HEK293T (cell line): ENCODE measurements at regions not wholly inside any gene's neighbourhood (a gene's known extent, or its start where the extent isn't known, plus 50 kb on each side); places are given as distances from the start of the nearest gene placed in this dataset.

Experiments used
- CTCF ChIA-PET: fragments of 350-600 bp; formaldehyde crosslinking; extraction: SDS; loops from one replicate; lab custom pipeline; 2021; ENCODE audit warnings: antibody characterized with exemption, inconsistent platforms; lab: Yijun Ruan, JAX
- POLR2A ChIA-PET: fragments of 350-600 bp; formaldehyde crosslinking; extraction: SDS; loops from one replicate; lab custom pipeline; 2020; ENCODE audit warnings: antibody characterized with exemption, inconsistent platforms; lab: Yijun Ruan, JAX
- DNase-seq: peaks from one replicate; pipeline ENCODE4 v3.0.0; 2012; ENCODE audit warnings: mixed read lengths; ENCODE audit errors: extremely low spot score
- ARNT ChIP-seq: fragments of 450-650 bp; IDR thresholded peaks from 2 replicates; pipeline ENCODE4 v1.6.1; 2017; ENCODE audit warnings: mild to moderate bottlenecking
- BHLHE40 ChIP-seq: fragments of 450-650 bp; IDR thresholded peaks from 2 replicates; pipeline ENCODE4 v1.6.1; 2016; ENCODE audit warnings: mild to moderate bottlenecking, moderate library complexity, borderline replicate concordance
- CTBP1 ChIP-seq: fragments of 450-650 bp; IDR thresholded peaks from 2 replicates; pipeline ENCODE4 v1.6.1; 2016; ENCODE audit warnings: borderline replicate concordance
- ELF4 ChIP-seq: fragments of 450-650 bp; IDR thresholded peaks from 2 replicates; pipeline ENCODE4 v1.6.1; 2017; ENCODE audit warnings: antibody characterized with exemption
- FOXA1 ChIP-seq: fragments of 450-650 bp; IDR thresholded peaks from 2 replicates; pipeline ENCODE4 v1.6.1; 2016; ENCODE audit warnings: mild to moderate bottlenecking
- FOXK2 ChIP-seq: fragments of 450-650 bp; IDR thresholded peaks from 2 replicates; pipeline ENCODE4 v1.6.1; 2016; ENCODE audit warnings: mild to moderate bottlenecking
- FOXM1 ChIP-seq: fragments of 450-650 bp; IDR thresholded peaks from 2 replicates; pipeline ENCODE4 v1.6.1; 2017; ENCODE audit warnings: mild to moderate bottlenecking, borderline replicate concordance
- HDGF ChIP-seq: fragments of 450-650 bp; IDR thresholded peaks from 2 replicates; pipeline ENCODE4 v1.6.1; 2017; ENCODE audit warnings: antibody characterized with exemption, borderline replicate concordance
- L3MBTL2 ChIP-seq: fragments of 450-650 bp; conservative IDR thresholded peaks from 2 replicates; pipeline ENCODE4 v1.6.1; 2016; ENCODE audit warnings: mild to moderate bottlenecking
- LEF1 ChIP-seq: fragments of 450-650 bp; IDR thresholded peaks from 2 replicates; pipeline ENCODE4 v1.6.1; 2017; ENCODE audit warnings: mild to moderate bottlenecking, borderline replicate concordance
- NFRKB ChIP-seq: fragments of 450-650 bp; IDR thresholded peaks from 2 replicates; pipeline ENCODE4 v1.6.1; 2016; ENCODE audit warnings: mild to moderate bottlenecking, moderate library complexity
- PKNOX1 ChIP-seq: fragments of 450-650 bp; IDR thresholded peaks from 2 replicates; pipeline ENCODE4 v1.6.1; 2016
- SP1 ChIP-seq: fragments of 450-650 bp; IDR thresholded peaks from 2 replicates; pipeline ENCODE4 v1.6.1; 2017
- SUZ12 ChIP-seq: fragments of 450-650 bp; IDR thresholded peaks from 2 replicates; pipeline ENCODE4 v1.6.1; 2016; ENCODE audit warnings: mild to moderate bottlenecking
- TARDBP ChIP-seq: fragments of 450-650 bp; IDR thresholded peaks from 2 replicates; pipeline ENCODE4 v1.6.1; 2016
- ZNF384 ChIP-seq: fragments of 450-650 bp; IDR thresholded peaks from 2 replicates; pipeline ENCODE4 v1.6.1; 2016

GRCh38 chr1:82160036-82160435, 359.3 kb downstream of the ADGRL2 start:
- TF ChIP-seq TARDBP (no peak), CTBP1 (no peak), SP1 (no peak), FOXM1 (no peak)
- ChIA-PET POLR2A (no interaction called here), CTCF (no interaction called here)
- DNase-seq: no peak

- TF ChIP-seq PKNOX1 (no peak), ARNT (no peak), CTBP1 (no peak), FOXM1 (no peak), ZNF384 (no peak), SP1 (no peak), FOXK2 (no peak), SUZ12 (no peak)
- ChIA-PET POLR2A (no interaction called here), CTCF (no interaction called here)
- no peak for DNase-seq
Observed at GRCh38 chr1:82158981-82159380, 358.2 kb downstream of the ADGRL2 start.

- POLR2A ChIA-PET: no interaction called here
- TF ChIP-seq ZNF384 (no peak), BHLHE40 (no peak), SUZ12 (no peak), CTBP1 (no peak), FOXK2 (no peak), TARDBP (no peak), NFRKB (no peak), HDGF (no peak), SP1 (no peak), L3MBTL2 (no peak), ARNT (no peak), PKNOX1 (no peak), LEF1 (no peak), FOXA1 (no peak), FOXM1 (no peak), ELF4 (no peak)
- CTCF ChIA-PET: interaction anchor here (0.7 kb wide), 1 partner anchor 318 kb away, joined by 4 read pairs; no protein-coding TSS in a partner anchor
- no peak for DNase-seq
Observed at GRCh38 chr1:82154219-82154970, 353.7 kb downstream of the ADGRL2 start.

- ChIA-PET POLR2A (no interaction called here), CTCF (interaction anchor here (0.7 kb wide), 1 partner anchor 319 kb away, joined by 4 read pairs; no protein-coding TSS in a partner anchor)
- TF ChIP-seq NFRKB (no peak), SUZ12 (no peak), CTBP1 (no peak), SP1 (no peak), ARNT (no peak)
- DNase-seq: no peak
Observed at GRCh38 chr1:82153752-82154151, 353.0 kb downstream of the ADGRL2 start.

GRCh38 chr1:82153272-82153629, 352.5 kb downstream of the ADGRL2 start:
- CTCF ChIA-PET: interaction anchor here (0.7 kb wide), 1 partner anchor 319 kb away, joined by 4 read pairs; no protein-coding TSS in a partner anchor
- no peak for DNase-seq
- TF ChIP-seq ARNT (no peak), NFRKB (no peak), ZNF384 (no peak), HDGF (no peak), SUZ12 (no peak), BHLHE40 (no peak), CTBP1 (no peak), FOXK2 (no peak), PKNOX1 (no peak), TARDBP (no peak), FOXM1 (no peak), LEF1 (no peak), FOXA1 (no peak), L3MBTL2 (no peak)
- POLR2A ChIA-PET: no interaction called here

- DNase-seq: no peak
- TF ChIP-seq FOXA1 (no peak), ARNT (no peak), CTBP1 (no peak), L3MBTL2 (no peak), NFRKB (no peak), PKNOX1 (no peak), TARDBP (no peak), ZNF384 (no peak), BHLHE40 (no peak), LEF1 (no peak), SP1 (no peak), FOXK2 (no peak), FOXM1 (no peak), SUZ12 (no peak), HDGF (no peak), ELF4 (no peak)
- POLR2A ChIA-PET: no interaction called here
- CTCF ChIA-PET: interaction anchor here (0.5 kb wide), 1 partner anchor 594 kb away, joined by 4 read pairs; no protein-coding TSS in a partner anchor
Observed at GRCh38 chr1:82152356-82153271, 351.9 kb downstream of the ADGRL2 start.
